ENCODE measurements at regions not wholly inside any gene's neighbourhood (a gene's known extent, or its start where the extent isn't known, plus 50 kb on each side); places are given as distances from the start of the nearest gene placed in this dataset.

DNA sequence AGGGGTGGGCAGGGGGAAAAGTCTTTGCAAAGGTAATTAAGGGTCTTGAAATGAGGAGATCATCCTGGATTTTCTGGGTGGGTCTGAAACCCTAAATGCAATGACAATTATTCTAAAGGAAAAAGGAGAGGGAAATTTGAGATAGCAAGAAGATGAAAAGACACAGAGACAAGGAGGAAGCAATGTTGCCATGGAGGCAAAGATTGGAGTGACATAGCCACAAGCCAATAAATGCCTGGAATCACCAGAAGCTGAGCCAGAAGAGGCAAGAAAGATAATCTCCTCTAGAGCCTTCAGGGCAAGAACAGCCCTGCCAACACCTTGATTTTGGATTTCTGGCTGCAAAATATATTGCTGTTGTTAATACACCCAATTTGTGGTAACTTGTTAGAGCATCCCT is 1246.3 kb upstream of the PIK3C3 start:
- no peak overlapping the region for H3K9ac ChIP-seq (ENCODE audit: control insufficient read depth, insufficient read depth, low read length)
- H3K27ac ChIP-seq (ENCODE audit: control insufficient read depth, insufficient read depth), result no peak overlapping the region
- no peak overlapping the region for H3K4me3 ChIP-seq
- H3K27me3 ChIP-seq (replicated peaks in 1 of 2; ENCODE audit: control insufficient read depth in 2 of 2, insufficient read depth in 2 of 2, low read length in 1 of 2), result no peaks in the 10 kb centered on the region
- no peaks in the 10 kb centered on the region for H3K9me3 ChIP-seq (replicated peaks; ENCODE audit: control insufficient read depth, insufficient read depth, low read length)
- no peak overlapping the region for H3K4me2 ChIP-seq (ENCODE audit: control insufficient read depth, insufficient read depth)
- ATAC-seq (no peak), DNase-seq (ENCODE audit: low read depth, low spot score) (no peak), FAIRE-seq (no peak)
- no peak overlapping the region for H2AFZ ChIP-seq (ENCODE audit: control insufficient read depth, low read depth, low read length)
- in situ Hi-C loops (cut with MboI), result no loop called here
- no TSS peak for BruUV-seq (replicated peaks)
- intact Hi-C loops (cut with micrococcal nuclease; ENCODE audit: unreplicated experiment), result no loop called here
- H4K20me1 ChIP-seq (ENCODE audit: control insufficient read depth, insufficient read depth), result no peaks in the 10 kb centered on the region
- ChIA-PET POLR2A (no interaction called here), RAD21 (ENCODE audit: unreplicated experiment) (no interaction called here), SMC1A (ENCODE audit: uncharacterized antibody, unreplicated experiment) (no interaction called here), CTCF (no interaction called here)
- TF ChIP-seq SREBF2 (IDR thresholded peaks at IDR 0.05; ENCODE audit: low read length) (no peak), PKNOX1 (IDR thresholded peaks at IDR 0.05) (peak; percentile 54)
- no peaks in the 10 kb centered on the region for H3K36me3 ChIP-seq (ENCODE audit: control insufficient read depth in 2 of 2, insufficient read depth in 2 of 2, low read length in 1 of 2)
- no peaks in the 10 kb centered on the region for H3K79me2 ChIP-seq (ENCODE audit: control insufficient read depth, insufficient read depth, low read length)
- H3K4me1 ChIP-seq (ENCODE audit: control insufficient read depth, insufficient read depth, low read length), result no peaks in the 10 kb centered on the region

- Histone ChIP-seq H3K27me3 (replicated peaks in 1 of 2; ENCODE audit: control insufficient read depth in 2 of 2, insufficient read depth in 2 of 2, low read length in 1 of 2) (no peaks in the 10 kb centered on the region), H4K20me1 (ENCODE audit: control insufficient read depth, insufficient read depth) (no peaks in the 10 kb centered on the region), H3K9ac (ENCODE audit: control insufficient read depth, insufficient read depth, low read length) (no peak overlapping the region), H3K36me3 (ENCODE audit: control insufficient read depth in 2 of 2, insufficient read depth in 2 of 2, low read length in 1 of 2) (no peaks in the 10 kb centered on the region), H2AFZ (ENCODE audit: control insufficient read depth, low read depth, low read length) (no peak overlapping the region), H3K9me3 (replicated peaks; ENCODE audit: control insufficient read depth, insufficient read depth, low read length) (no peaks in the 10 kb centered on the region), H3K4me1 (ENCODE audit: control insufficient read depth, insufficient read depth, low read length) (no peaks in the 10 kb centered on the region), H3K79me2 (ENCODE audit: control insufficient read depth, insufficient read depth, low read length) (no peaks in the 10 kb centered on the region), H3K4me2 (ENCODE audit: control insufficient read depth, insufficient read depth) (no peak overlapping the region), H3K4me3 (no peak overlapping the region), H3K27ac (ENCODE audit: control insufficient read depth, insufficient read depth) (no peak overlapping the region)
- DNase-seq (ENCODE audit: low read depth, low spot score), result no peak
- intact Hi-C loops (cut with micrococcal nuclease; ENCODE audit: unreplicated experiment), result no loop called here
- ChIA-PET CTCF (no interaction called here), SMC1A (ENCODE audit: uncharacterized antibody, unreplicated experiment) (interaction anchor here (0.6 to 0.7 kb wide), 2 partner anchors 12 kb away, joined by 3 read pairs; no protein-coding TSS in a partner anchor), RAD21 (ENCODE audit: unreplicated experiment) (no interaction called here), POLR2A (no interaction called here)
- 0% methylated on average over 1 of the region's 1 CpG for WGBS (ENCODE audit: insufficient coverage, insufficient replicate concordance, low lambda C conversion rate, missing lambda C conversion rate)
- in situ Hi-C loops (cut with MboI), result no loop called here
- ATAC-seq, result no peak
- BruUV-seq (replicated peaks), result no TSS peak
- no peak for FAIRE-seq
- TF ChIP-seq RFX5 (IDR thresholded peaks at IDR 0.05; ENCODE audit: low read depth, low read length) (no peak), PML (IDR thresholded peaks at IDR 0.05; ENCODE audit: low read length) (no peak), ZNF274 (IDR thresholded peaks at IDR 0.05; ENCODE audit: insufficient read depth, insufficient read length) (no peak), BHLHE40 (IDR thresholded peaks at IDR 0.05; ENCODE audit: borderline replicate concordance in 1 of 2, low read depth in 2 of 2, low read length in 1 of 2) (no peak), KLF5 (IDR thresholded peaks at IDR 0.05; ENCODE audit: partially characterized antibody) (no peak), RB1 (IDR thresholded peaks at IDR 0.05; ENCODE audit: borderline replicate concordance) (no peak), BRCA1 (IDR thresholded peaks at IDR 0.05; ENCODE audit: low read depth, low read length) (no peak), NR2C1 (IDR thresholded peaks at IDR 0.05) (no peak), HDGF (IDR thresholded peaks at IDR 0.05) (no peak), TCF3 (IDR thresholded peaks at IDR 0.05; ENCODE audit: borderline replicate concordance, insufficient read depth, low read depth, low read length) (no peak), SPI1 (IDR thresholded peaks at IDR 0.05; ENCODE audit: borderline replicate concordance, insufficient read depth, low read depth, low read length) (no peak), JUND (IDR thresholded peaks at IDR 0.05; ENCODE audit: low read depth, low read length) (no peak)
- TF ChIP-seq, protein P1, sequence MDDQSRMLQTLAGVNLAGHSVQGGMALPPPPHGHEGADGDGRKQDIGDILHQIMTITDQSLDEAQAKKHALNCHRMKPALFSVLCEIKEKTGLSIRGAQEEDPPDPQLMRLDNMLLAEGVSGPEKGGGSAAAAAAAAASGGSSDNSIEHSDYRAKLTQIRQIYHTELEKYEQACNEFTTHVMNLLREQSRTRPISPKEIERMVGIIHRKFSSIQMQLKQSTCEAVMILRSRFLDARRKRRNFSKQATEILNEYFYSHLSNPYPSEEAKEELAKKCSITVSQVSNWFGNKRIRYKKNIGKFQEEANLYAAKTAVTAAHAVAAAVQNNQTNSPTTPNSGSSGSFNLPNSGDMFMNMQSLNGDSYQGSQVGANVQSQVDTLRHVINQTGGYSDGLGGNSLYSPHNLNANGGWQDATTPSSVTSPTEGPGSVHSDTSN (IDR thresholded peaks at IDR 0.05; ENCODE audit: insufficient replicate concordance, low read depth, low read length), result no peak
Measured at GRCh38 chr18:40707797-40708196, 1247.2 kb upstream of the PIK3C3 start.

Measured in GM12878 (cell line).